Esophagus (tissue), 2 donors: ENCODE measurements at regions not wholly inside any gene's neighbourhood (a gene's known extent, or its start where the extent isn't known, plus 50 kb on each side); places are given as distances from the start of the nearest gene placed in this dataset.
"Not testable (repeated sequence)": the region's sequence is repeated elsewhere in the genome, so short reads cannot be mapped to it uniquely, and the experiment has no call there.

Experiments used
- H3K27ac ChIP-seq, 2 donors: one replicate each; pipeline ENCODE4 v1.5.1; 2013; ENCODE audit warnings: low read depth in 2 of 2, mild to moderate bottlenecking in 2 of 2, inconsistent platforms in 1 of 2, low read length in 1 of 2, moderate library complexity in 1 of 2
- H3K27me3 ChIP-seq, 2 donors: one replicate each; pipeline ENCODE4 v1.6.1; 2013; ENCODE audit warnings: low read length in 2 of 2, control low read depth in 1 of 2, mild to moderate bottlenecking in 1 of 2; ENCODE audit not compliant: insufficient read depth in 2 of 2, control insufficient read depth in 1 of 2
- H3K36me3 ChIP-seq, 2 donors: one replicate each; pipeline ENCODE4 v1.6.1; 2013; ENCODE audit warnings: low read length in 1 of 2; ENCODE audit not compliant: control insufficient read depth in 2 of 2, insufficient read depth in 2 of 2
- H3K4me1 ChIP-seq, 2 donors: one replicate each; pipeline ENCODE4 v1.6.1; 2013; ENCODE audit warnings: low read length in 1 of 2; ENCODE audit not compliant: control insufficient read depth in 2 of 2, insufficient read depth in 2 of 2
- H3K4me3 ChIP-seq, 2 donors: one replicate each; pipeline ENCODE4 v1.5.1; 2013; ENCODE audit warnings: low read length in 2 of 2, mild to moderate bottlenecking in 2 of 2, low read depth in 1 of 2, moderate library complexity in 1 of 2
- H3K9me3 ChIP-seq, 2 donors: one replicate each; pipeline ENCODE4 v1.6.1; 2013; ENCODE audit warnings: mild to moderate bottlenecking in 2 of 2, low read depth in 1 of 2, low read length in 1 of 2, moderate library complexity in 1 of 2; ENCODE audit not compliant: control insufficient read depth in 2 of 2, insufficient read depth in 1 of 2
- WGBS, 2 donors: extraction: QIAGEN DNeasy Blood & Tissue Kit; methylation state at CpG; one replicate each; pipeline ENCODE4 v1.1.7; 2013; 5-methylcytosine and 5-hydroxymethylcytosine counted together
- donor health status: healthy with polysubstance abuse.
- donor health status: Bipolar disorder and iron deficiency.

DNA sequence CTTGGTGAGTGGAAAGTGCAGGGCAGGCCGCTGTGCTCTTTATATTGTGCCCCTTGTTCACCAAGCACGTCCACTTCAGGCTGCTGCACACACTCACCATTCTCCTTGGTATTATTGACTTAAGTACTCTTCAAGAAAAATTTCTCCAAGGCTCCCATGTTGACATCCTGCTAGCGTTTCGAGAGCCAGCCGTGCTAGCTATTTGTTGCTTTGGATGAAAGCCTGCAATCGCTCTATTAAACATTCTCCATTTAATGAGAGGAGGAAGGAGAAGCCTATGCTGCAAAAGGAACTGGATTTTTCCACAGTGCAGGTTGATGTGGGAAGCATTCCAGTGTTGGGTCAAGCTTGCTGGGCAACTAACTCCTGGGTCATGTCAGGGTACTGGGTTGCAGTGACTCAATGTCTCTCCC lies 113.5 kb downstream of the CD83 start:
- H3K36me3 ChIP-seq = no peaks in the 10 kb centered on the region
- H3K4me1 ChIP-seq = no peaks in the 10 kb centered on the region
- no peak overlapping the region for H3K27ac ChIP-seq
- 85 to 89% methylated on average over 6 of the region's 6 CpGs for whole genome bisulfite sequencing, 2 donors
- H3K9me3 ChIP-seq = no peaks in the 10 kb centered on the region
- no peak overlapping the region for H3K4me3 ChIP-seq
- H3K27me3 ChIP-seq = no peaks in the 10 kb centered on the region

DNA sequence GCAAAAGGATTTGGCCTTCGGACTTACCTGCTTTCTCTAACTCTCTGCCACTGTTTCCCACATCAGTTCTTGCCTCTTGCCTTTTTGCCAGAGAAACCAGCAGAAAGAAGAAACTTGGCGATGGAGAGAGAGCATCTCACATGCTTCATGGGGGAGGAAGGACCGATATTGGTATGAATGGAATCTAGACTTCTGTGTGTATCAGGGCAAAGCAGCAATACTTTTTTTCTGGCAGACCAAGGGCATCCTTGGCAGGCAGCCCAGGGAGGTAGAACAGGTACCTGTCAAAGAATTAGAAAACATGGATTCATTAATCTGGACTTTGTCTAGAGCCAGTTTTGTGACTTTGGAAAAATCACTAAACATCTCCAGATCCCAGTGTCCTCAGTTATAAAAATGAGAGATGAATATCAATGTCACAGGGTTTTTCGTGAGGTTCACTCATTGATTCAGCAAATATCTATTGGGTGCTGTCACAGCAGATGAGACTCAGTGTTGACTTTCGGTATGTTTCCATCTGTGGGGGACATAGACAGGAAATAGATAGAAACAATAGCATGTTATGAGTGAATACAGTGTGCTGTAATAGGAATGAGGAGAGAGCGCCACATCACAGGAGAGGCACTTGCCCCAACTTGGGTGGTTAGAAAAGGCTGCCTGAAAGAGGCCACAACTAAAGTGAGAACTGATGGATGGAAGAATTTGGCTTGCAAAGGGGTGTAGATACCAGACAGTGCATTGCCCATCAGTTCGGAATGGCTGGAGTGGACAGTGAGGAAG lies 114.1 kb downstream of the CD83 start:
- Histone ChIP-seq H3K4me3 (no peak overlapping the region), H3K27ac (no peak overlapping the region), H3K36me3 (no peaks in the 10 kb centered on the region), H3K4me1 (no peaks in the 10 kb centered on the region), H3K27me3 (no peaks in the 10 kb centered on the region), H3K9me3 (no peaks in the 10 kb centered on the region)
- 83 to 87% methylated on average over 7 of the region's 7 CpGs for WGBS, 2 donors

DNA sequence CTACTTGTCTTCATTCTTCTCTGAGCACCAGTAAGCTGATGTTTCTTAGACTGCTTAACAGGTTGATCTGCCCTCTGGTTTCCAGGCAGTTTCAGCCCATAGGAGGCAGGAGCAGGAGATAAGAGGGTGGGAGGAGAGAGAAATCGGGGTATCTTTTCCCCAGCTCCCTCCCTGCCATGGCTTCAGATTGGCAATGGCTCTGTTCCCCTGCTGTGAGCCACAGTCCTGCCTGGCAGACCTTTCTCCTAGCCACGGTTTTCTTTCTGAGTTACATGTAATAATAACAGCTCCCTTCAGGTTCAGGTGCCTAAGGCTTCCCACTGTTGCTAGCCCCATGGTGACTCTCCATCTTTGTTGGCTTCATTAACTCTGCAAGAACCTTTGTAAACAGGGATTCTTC lies 115.3 kb downstream of the CD83 start:
- Histone ChIP-seq H3K4me3 (no peak overlapping the region), H3K4me1 (no peaks in the 10 kb centered on the region), H3K36me3 (no peaks in the 10 kb centered on the region), H3K9me3 (no peaks in the 10 kb centered on the region), H3K27ac (no peak overlapping the region), H3K27me3 (no peaks in the 10 kb centered on the region)
- 92 to 96% methylated on average over 2 of the region's 2 CpGs for WGBS, 2 donors

DNA sequence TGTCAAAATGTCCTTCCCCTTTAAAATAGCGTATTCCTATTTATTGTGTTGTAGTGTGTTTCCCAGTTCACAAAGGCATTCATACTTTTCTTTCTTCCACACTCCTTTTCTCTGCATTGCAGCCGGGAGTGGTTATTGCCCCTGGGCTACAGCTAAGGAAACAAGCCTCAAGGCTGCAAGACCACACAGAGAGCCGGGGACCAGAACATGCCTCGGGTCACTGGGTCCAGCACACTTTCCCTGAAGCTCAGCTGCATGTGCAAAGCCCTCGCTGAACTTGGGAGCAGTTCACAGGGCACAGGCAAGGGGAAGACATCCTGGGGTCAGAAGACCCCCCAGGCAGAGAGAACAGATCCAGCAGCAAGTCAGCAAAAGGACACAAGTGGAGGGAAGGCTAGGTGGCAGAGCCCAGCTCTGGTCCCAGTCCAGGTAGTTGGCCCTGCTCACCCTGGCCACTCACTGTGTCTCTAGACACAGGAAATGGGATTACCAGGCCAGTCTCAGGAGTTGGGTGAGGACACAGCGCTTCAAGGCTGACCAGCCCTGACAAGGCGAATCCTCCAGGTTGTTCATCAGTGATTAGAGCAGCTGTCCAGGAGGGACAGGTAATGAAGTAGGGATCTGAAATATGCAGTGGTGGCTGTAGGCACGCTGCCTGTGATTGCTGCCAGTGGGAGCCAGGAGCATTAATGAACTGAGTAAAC lies 118.2 kb downstream of the CD83 start:
- H3K4me1 ChIP-seq = no peaks in the 10 kb centered on the region
- no peaks in the 10 kb centered on the region for H3K9me3 ChIP-seq
- no peak overlapping the region for H3K4me3 ChIP-seq
- 84 to 89% methylated on average over 8 of the region's 8 CpGs for WGBS, 2 donors
- H3K27ac ChIP-seq = no peak overlapping the region
- no peaks in the 10 kb centered on the region for H3K27me3 ChIP-seq
- H3K36me3 ChIP-seq = no peaks in the 10 kb centered on the region

DNA sequence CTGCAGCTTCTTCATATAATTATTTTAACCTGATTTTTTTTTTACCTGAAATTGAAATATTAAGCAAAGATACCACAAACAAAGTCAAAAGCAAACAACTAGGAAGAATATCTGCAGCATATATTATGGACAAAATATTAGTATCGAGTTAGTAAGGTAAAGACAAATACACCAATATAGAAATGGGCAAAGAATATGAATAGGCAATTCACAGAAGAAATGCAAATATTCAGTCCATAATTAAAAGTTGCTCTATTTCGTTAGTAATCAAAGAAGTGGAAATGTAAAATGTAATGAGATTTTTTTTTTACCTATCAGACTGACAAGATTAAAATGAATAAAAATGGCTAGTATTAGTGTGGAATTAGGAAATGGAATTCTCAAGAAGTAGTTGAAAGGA lies 121.5 kb downstream of the CD83 start:
- H3K4me1 ChIP-seq = no peaks in the 10 kb centered on the region
- H3K9me3 ChIP-seq = no peaks in the 10 kb centered on the region
- no peak overlapping the region for H3K27ac ChIP-seq
- H3K36me3 ChIP-seq = no peaks in the 10 kb centered on the region
- peaks cover 0 to 2% of the 10 kb centered on the region in 2 donors for H3K27me3 ChIP-seq
- WGBS, 2 donors = 91 to 96% methylated on average over 2 of the region's 2 CpGs
- no peak overlapping the region for H3K4me3 ChIP-seq

DNA sequence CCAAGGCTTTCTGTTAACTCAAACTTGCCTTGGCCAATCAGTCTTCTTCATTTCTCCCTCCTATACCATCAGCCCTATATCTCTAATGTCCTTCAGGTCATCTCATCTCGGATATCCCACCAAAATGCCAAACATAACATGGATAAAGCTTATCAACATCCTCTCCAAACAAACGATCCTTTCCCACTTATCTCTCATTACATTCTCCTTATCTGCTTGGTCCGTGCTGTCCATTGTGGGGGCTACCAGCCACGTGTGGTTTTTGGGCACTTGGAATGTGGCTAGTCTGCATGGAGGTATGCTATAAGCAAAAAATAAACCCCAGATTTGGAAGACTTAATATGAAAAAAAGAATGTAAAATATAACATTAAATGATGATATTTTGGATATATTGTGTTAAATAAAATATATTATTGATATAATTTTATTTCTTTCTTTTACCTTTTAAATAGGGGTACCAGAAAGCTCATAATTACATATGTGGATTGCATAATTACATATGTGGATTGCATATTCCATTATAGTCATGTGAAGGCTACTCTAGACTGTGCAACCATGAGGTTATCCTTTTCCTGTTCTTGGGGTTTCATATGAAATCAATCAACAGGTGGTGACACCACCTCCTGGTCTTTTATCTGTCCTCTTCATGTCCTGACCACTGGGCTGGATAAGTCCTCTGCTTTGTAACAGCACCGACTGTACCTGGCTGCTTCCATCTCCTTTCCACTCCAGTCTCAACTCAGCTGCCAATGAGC lies 123.0 kb downstream of the CD83 start:
- 63 to 73% methylated on average over 5 of the region's 5 CpGs for WGBS, 2 donors
- Histone ChIP-seq H3K4me1 (no peaks in the 10 kb centered on the region), H3K27me3 (peaks cover 0 to 2% of the 10 kb centered on the region in 2 donors), H3K27ac (no peak overlapping the region), H3K4me3 (no peak overlapping the region), H3K9me3 (no peaks in the 10 kb centered on the region), H3K36me3 (no peaks in the 10 kb centered on the region)

DNA sequence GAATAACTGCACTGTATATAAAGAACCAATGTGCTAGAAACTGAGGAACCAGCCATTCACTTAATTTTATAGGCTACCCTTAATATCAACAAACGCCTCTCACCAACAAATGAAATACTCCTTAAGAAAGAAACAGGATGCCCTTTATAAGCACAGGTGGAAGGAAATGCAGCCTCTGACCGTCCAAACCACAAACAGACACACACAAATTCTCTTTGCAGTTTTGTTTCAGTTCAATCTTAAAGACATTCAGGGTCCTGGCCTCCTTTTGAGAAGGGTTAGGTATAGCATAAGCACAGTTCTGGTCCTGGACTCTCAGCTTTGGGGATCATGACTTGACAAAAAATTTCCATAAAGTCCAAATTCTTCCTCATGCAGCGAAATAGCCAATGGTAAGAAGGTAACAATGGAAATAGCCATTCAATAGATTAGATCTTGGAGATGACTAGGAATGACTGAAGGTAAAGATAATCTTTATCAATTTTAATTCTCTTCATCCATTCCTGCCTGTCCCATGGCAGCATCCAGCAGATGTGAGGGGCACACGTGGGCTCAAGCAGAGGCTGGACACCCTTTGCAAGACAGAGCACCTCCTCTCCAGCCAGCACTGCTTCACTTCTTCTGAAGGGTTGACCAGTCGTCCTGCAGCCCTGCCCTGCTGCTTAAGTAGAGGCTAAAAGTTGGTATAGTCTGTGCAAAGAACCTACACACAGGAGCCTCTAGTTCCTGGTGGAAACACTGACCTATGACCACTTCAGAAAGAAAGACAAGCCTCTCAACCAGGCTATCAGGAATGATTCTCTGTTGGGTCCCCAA lies 123.9 kb downstream of the CD83 start:
- Histone ChIP-seq H3K27me3 (peaks cover 0 to 2% of the 10 kb centered on the region in 2 donors), H3K27ac (no peak overlapping the region), H3K36me3 (no peaks in the 10 kb centered on the region), H3K4me1 (no peaks in the 10 kb centered on the region), H3K4me3 (no peak overlapping the region), H3K9me3 (no peaks in the 10 kb centered on the region)
- 76 to 84% methylated on average over 5 of the region's 5 CpGs for WGBS, 2 donors

DNA sequence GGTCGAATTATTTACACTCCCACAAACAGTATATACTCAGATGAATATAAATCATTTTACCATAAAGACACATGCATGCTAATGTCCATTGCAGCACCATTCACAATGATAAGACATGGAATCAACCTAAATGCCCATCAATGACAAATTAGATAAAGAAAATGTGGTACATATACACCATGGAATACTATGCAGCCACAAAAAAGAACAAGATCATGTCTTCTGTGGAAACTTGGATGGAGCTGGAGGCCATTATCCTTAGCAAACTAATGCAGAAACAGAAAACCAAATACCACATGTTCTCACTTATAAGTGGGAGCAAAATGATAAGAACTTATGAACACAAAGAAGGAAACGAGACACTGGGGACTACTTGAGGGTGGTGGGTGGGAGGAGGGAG lies 125.3 kb downstream of the CD83 start:
- H3K4me1 ChIP-seq, H3K36me3 ChIP-seq, H3K4me3 ChIP-seq, H3K9me3 ChIP-seq, H3K27me3 ChIP-seq, H3K27ac ChIP-seq: not testable (repeated sequence)
- 92 to 97% methylated on average over 2 of the region's 2 CpGs for WGBS, 2 donors

DNA sequence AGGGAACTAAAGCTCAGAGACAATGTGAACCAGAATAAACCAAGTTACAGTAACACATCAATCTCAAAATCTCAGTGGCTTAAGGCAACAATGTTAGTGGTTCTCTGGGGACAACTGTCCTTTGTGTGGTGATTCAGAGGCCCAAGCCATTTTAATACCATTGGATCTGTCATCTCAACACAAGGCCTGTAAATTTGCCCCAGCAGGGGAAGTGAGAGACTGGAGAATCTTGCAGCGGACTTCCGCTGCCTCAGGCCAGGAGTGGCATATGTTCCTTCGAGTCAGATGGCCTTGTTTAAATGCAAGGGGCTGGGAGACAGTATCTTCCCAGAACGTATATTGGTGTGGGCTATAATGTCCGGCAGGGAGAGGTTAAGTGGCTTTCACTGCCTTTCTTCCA lies 126.0 kb downstream of the CD83 start:
- H3K9me3 ChIP-seq = no peaks in the 10 kb centered on the region
- H3K27ac ChIP-seq = no peak overlapping the region
- H3K36me3 ChIP-seq = no peaks in the 10 kb centered on the region
- WGBS, 2 donors = 88 to 89% methylated on average over 5 of the region's 5 CpGs
- H3K4me3 ChIP-seq = no peak overlapping the region
- H3K4me1 ChIP-seq = no peaks in the 10 kb centered on the region
- peaks cover 0 to 2% of the 10 kb centered on the region in 2 donors for H3K27me3 ChIP-seq
